ENCODE measurements at regions not wholly inside any gene's neighbourhood (a gene's known extent, or its start where the extent isn't known, plus 50 kb on each side); places are given as distances from the start of the nearest gene placed in this dataset.

DNA sequence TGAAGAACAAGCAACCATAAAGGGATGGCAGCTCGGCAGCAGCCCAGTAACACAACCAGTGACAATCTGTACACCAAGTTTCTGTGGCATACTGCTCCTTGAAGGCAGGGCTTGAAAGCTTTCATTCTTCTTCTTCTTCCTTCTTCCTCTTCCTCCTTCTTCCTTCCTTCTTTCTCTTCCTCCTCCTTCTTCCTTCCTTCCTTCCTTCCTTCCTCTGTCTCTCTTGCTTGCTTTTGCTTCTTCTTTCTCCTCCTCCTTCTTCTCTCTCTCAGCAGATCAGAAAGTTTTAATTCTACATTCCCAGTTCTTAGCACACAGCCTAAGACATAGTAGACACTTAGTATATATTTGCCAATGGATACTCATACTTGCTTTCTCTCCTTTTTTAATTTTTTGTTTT, 95.9 kb downstream of the GLUL start:
- no peaks in the 10 kb centered on the region for H3K36me3 ChIP-seq (ENCODE audit: control insufficient read depth in 1 of 2, insufficient read depth in 2 of 2, low read length in 2 of 2)
- H3K4me1 ChIP-seq (ENCODE audit: control insufficient read depth in 1 of 2, insufficient read depth in 2 of 2, low read length in 2 of 2) = peaks cover 0 to 3% of the 10 kb centered on the region in 2 experiments; a peak in 2 of 4 replicates
- intact Hi-C loops (cut with micrococcal nuclease) = no loop called here
- DNase-seq (ENCODE audit: low read depth, low spot score) (no peak), ATAC-seq (no peak)
- ChIA-PET RAD21 (ENCODE audit: low non-redundant PET in 1 of 2, low total read pairs in 2 of 2, uncharacterized antibody in 2 of 2, unreplicated experiment in 2 of 2) (no interaction called here), CTCF (no interaction called here), POLR2A (no interaction called here)
- H4K20me1 ChIP-seq (ENCODE audit: insufficient read depth) = no peaks in the 10 kb centered on the region
- H3K4me3 ChIP-seq (replicated peaks in 1 of 2; ENCODE audit: low read depth in 1 of 2, low read length in 2 of 2) = no peak overlapping the region
- H3K27ac ChIP-seq (ENCODE audit: low read depth, low read length) = no peak overlapping the region
- TF ChIP-seq FOSL1 (IDR thresholded peaks at IDR 0.05; ENCODE audit: low read depth) = no peak
- no peak for TF ChIP-seq YY1 (IDR thresholded peaks at IDR 0.05; ENCODE audit: extremely low read depth, insufficient replicate concordance, low read depth, low read length)
- TF ChIP-seq POLR2A (IDR thresholded peaks at IDR 0.05; ENCODE audit: borderline replicate concordance, extremely low read depth, insufficient read depth, insufficient read length) = no peak
- TF ChIP-seq, protein P1, sequence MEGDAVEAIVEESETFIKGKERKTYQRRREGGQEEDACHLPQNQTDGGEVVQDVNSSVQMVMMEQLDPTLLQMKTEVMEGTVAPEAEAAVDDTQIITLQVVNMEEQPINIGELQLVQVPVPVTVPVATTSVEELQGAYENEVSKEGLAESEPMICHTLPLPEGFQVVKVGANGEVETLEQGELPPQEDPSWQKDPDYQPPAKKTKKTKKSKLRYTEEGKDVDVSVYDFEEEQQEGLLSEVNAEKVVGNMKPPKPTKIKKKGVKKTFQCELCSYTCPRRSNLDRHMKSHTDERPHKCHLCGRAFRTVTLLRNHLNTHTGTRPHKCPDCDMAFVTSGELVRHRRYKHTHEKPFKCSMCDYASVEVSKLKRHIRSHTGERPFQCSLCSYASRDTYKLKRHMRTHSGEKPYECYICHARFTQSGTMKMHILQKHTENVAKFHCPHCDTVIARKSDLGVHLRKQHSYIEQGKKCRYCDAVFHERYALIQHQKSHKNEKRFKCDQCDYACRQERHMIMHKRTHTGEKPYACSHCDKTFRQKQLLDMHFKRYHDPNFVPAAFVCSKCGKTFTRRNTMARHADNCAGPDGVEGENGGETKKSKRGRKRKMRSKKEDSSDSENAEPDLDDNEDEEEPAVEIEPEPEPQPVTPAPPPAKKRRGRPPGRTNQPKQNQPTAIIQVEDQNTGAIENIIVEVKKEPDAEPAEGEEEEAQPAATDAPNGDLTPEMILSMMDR (IDR thresholded peaks at IDR 0.05 in 2 of 3, conservative IDR thresholded peaks at IDR 0.05 in 1 of 3; ENCODE audit: borderline replicate concordance in 1 of 3, insufficient read depth in 1 of 3, low read depth in 2 of 3, low read length in 2 of 3) = no peak
- TF ChIP-seq ZNF274 (IDR thresholded peaks at IDR 0.05; ENCODE audit: low read depth, low read length) = no peak
- no peak for TF ChIP-seq CBX3 (IDR thresholded peaks at IDR 0.05; ENCODE audit: low read depth)
- no peak for TF ChIP-seq CEBPB (IDR thresholded peaks at IDR 0.05; ENCODE audit: low read depth)
- TF ChIP-seq SP1 (IDR thresholded peaks at IDR 0.05; ENCODE audit: low read depth) = no peak
- TF ChIP-seq EZH2phosphoT487 (IDR thresholded peaks at IDR 0.05; ENCODE audit: borderline replicate concordance) = no peak
- TF ChIP-seq TCF7L2 (IDR thresholded peaks at IDR 0.05; ENCODE audit: borderline replicate concordance, extremely low read depth, insufficient read depth, insufficient read length) = no peak
- TF ChIP-seq, protein P2, sequence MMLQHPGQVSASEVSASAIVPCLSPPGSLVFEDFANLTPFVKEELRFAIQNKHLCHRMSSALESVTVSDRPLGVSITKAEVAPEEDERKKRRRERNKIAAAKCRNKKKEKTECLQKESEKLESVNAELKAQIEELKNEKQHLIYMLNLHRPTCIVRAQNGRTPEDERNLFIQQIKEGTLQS (IDR thresholded peaks at IDR 0.05) = no peak
- TF ChIP-seq, protein P3, sequence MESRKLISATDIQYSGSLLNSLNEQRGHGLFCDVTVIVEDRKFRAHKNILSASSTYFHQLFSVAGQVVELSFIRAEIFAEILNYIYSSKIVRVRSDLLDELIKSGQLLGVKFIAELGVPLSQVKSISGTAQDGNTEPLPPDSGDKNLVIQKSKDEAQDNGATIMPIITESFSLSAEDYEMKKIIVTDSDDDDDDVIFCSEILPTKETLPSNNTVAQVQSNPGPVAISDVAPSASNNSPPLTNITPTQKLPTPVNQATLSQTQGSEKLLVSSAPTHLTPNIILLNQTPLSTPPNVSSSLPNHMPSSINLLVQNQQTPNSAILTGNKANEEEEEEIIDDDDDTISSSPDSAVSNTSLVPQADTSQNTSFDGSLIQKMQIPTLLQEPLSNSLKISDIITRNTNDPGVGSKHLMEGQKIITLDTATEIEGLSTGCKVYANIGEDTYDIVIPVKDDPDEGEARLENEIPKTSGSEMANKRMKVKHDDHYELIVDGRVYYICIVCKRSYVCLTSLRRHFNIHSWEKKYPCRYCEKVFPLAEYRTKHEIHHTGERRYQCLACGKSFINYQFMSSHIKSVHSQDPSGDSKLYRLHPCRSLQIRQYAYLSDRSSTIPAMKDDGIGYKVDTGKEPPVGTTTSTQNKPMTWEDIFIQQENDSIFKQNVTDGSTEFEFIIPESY (IDR thresholded peaks at IDR 0.05; ENCODE audit: extremely low read depth, insufficient replicate concordance, low read length) = no peak
- no peak for TF ChIP-seq JUND (IDR thresholded peaks at IDR 0.05)
- TF ChIP-seq SIN3A (IDR thresholded peaks at IDR 0.05; ENCODE audit: low read depth) = no peak
- no peak for TF ChIP-seq RAD21 (IDR thresholded peaks at IDR 0.05; ENCODE audit: low read depth)
- TF ChIP-seq EZH2 (IDR thresholded peaks at IDR 0.05) = no peak
- TF ChIP-seq, protein P4, sequence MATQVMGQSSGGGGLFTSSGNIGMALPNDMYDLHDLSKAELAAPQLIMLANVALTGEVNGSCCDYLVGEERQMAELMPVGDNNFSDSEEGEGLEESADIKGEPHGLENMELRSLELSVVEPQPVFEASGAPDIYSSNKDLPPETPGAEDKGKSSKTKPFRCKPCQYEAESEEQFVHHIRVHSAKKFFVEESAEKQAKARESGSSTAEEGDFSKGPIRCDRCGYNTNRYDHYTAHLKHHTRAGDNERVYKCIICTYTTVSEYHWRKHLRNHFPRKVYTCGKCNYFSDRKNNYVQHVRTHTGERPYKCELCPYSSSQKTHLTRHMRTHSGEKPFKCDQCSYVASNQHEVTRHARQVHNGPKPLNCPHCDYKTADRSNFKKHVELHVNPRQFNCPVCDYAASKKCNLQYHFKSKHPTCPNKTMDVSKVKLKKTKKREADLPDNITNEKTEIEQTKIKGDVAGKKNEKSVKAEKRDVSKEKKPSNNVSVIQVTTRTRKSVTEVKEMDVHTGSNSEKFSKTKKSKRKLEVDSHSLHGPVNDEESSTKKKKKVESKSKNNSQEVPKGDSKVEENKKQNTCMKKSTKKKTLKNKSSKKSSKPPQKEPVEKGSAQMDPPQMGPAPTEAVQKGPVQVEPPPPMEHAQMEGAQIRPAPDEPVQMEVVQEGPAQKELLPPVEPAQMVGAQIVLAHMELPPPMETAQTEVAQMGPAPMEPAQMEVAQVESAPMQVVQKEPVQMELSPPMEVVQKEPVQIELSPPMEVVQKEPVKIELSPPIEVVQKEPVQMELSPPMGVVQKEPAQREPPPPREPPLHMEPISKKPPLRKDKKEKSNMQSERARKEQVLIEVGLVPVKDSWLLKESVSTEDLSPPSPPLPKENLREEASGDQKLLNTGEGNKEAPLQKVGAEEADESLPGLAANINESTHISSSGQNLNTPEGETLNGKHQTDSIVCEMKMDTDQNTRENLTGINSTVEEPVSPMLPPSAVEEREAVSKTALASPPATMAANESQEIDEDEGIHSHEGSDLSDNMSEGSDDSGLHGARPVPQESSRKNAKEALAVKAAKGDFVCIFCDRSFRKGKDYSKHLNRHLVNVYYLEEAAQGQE (IDR thresholded peaks at IDR 0.05; ENCODE audit: low read depth) = no peak
- TF ChIP-seq POLR2AphosphoS5 (IDR thresholded peaks at IDR 0.05; ENCODE audit: low read depth, low read length) = no peak
- no peak for TF ChIP-seq ZFX (IDR thresholded peaks at IDR 0.05)
- no peak for TF ChIP-seq EGR1 (IDR thresholded peaks at IDR 0.05; ENCODE audit: low read depth)
- BruUV-seq (replicated peaks) = no TSS peak
- no peaks in the 10 kb centered on the region for H3K9me3 ChIP-seq (ENCODE audit: control insufficient read depth in 1 of 2, insufficient read depth in 1 of 2, low read depth in 1 of 2, low read length in 2 of 2)
- no peak overlapping the region for H3K4me2 ChIP-seq (ENCODE audit: low read length)
- H3K9ac ChIP-seq (ENCODE audit: low read length) = no peak overlapping the region
- H3K27me3 ChIP-seq (ENCODE audit: insufficient read depth, low read length) = no peaks in the 10 kb centered on the region
- H3K79me2 ChIP-seq (ENCODE audit: insufficient read depth, low read length) = no peaks in the 10 kb centered on the region
- H2AFZ ChIP-seq (ENCODE audit: low read depth, low read length, poor library complexity, severe bottlenecking) = no peak overlapping the region
- H3K9me2 ChIP-seq (ENCODE audit: insufficient read depth) = no peaks in the 10 kb centered on the region

Measured in HCT116 (cell line).